Suppressor macrophage treated with lipopolysaccharide for 4 hours (primary cell): ENCODE measurements at regions not wholly inside any gene's neighbourhood (a gene's known extent, or its start where the extent isn't known, plus 50 kb on each side); places are given as distances from the start of the nearest gene placed in this dataset.
"Not testable (repeated sequence)": the region's sequence is repeated elsewhere in the genome, so short reads cannot be mapped to it uniquely, and the experiment has no call there.

Experiments
- DNase-seq: peaks from one replicate; pipeline ENCODE4 v3.0.0-alpha.2; 2020

GRCh38 chr3:82595530-82595929 lies 834.1 kb upstream of the GBE1 start:
- no peak for DNase-seq

GRCh38 chr3:82587174-82587573 lies 825.7 kb upstream of the GBE1 start:
- DNase-seq: no peak

GRCh38 chr3:82586414-82586813 lies 825.0 kb upstream of the GBE1 start:
- no peak for DNase-seq

DNA sequence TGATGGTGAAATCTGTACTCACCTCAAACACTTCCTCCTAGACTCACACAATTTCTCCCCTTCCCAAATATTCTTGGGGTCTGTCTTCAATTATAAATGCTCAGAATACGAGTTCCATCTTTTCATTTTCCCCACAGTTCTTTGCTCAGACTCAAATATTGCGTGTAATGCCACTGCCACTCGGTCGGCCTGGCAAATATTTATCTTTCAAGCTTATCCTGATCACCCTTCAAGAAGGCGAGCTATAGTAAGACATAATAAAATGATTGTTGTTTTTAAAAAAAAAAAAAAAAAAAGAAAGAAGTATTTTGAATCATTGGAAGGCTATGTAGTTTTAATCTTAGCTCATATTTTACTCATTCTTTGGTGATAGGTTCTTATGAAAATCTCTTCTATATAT lies 824.6 kb upstream of the GBE1 start:
- DNase-seq: not testable (repeated sequence)

DNA sequence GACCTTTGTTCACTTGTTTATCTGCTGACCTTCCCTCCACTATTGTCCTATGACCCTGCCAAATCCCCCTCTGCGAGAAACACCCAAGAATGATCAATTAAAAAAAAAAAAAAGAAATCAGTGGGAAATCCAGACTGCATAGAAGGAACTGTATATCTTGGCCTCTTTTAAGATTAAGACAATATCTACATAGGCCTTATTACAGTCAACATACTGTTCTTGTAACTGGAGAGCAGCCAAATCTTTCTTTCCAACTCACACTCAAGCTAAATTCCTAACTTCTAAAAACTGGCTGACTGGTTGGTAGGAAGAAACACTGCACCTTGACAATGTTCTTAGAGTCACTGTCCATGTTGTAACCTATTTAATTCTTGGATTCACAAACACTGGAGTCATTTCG lies 824.1 kb upstream of the GBE1 start:
- DNase-seq: not testable (repeated sequence)

- DNase-seq: not testable (repeated sequence)
Observed at GRCh38 chr3:82584861-82585260, 823.4 kb upstream of the GBE1 start.

- DNase-seq: not testable (repeated sequence)
Observed at GRCh38 chr3:82584415-82584814, 823.0 kb upstream of the GBE1 start.

DNA sequence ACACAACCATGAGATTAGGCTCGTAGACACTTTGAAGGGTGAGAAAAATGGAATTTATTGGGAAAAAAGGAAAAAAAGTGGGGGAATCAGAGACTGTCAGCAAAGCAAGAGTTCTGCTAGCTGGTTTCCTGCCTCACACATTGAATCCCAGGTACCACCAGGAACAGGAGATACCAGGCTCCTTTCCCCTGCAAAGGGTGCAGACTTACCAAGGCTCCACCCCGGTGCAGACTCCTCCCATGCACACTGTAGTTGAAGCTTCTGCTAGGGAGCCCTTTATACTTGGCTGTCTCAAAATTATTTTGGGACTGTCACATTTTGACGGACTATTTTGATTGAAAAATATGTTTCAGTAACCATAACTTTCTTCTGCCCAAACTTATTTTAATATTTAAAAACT lies 819.9 kb upstream of the GBE1 start:
- no peak for DNase-seq

DNA sequence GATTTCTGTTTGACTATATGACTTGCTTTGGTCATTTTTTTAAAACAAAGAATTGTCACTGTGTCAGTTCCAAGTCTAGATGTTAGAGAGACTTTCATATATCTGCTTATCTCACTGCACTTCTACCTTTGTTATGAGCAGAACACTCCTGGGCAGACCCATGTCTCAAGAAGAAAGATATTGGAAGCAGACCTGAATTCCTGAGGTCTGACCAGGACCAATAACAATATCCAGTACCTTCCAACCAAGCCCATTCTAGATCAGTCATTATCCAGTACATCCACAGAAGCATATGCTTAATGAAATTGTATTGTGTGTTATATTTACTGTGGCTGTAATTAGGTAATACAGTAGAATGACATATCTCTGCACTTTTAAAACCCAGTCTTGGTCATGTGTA lies 811.3 kb upstream of the GBE1 start:
- no peak for DNase-seq

DNA sequence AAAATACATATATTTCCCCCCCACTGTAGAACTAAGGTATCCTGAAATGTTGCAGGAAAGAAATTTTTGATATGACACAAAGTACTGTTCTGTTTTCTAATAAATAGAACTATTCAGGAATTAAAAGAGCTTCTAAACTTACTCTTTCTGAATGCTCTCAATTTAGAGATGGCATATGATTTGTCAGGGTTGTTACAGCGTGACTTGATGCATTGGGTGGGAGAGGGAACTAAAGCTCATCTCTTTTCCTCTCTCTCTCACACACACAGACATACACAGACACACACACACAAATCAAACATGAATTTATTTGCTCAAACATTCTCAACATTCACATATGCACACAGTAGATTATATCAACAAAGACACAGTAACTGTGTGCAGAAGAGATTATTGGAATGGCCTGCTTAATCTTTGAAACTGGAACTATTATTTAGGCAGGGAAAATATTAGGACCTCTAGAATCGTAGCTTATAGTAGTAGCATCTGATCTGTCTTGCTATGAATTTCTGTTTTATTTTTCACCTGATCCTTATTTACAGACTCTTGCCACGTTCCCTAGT lies 807.4 kb upstream of the GBE1 start:
- no peak for DNase-seq

DNA sequence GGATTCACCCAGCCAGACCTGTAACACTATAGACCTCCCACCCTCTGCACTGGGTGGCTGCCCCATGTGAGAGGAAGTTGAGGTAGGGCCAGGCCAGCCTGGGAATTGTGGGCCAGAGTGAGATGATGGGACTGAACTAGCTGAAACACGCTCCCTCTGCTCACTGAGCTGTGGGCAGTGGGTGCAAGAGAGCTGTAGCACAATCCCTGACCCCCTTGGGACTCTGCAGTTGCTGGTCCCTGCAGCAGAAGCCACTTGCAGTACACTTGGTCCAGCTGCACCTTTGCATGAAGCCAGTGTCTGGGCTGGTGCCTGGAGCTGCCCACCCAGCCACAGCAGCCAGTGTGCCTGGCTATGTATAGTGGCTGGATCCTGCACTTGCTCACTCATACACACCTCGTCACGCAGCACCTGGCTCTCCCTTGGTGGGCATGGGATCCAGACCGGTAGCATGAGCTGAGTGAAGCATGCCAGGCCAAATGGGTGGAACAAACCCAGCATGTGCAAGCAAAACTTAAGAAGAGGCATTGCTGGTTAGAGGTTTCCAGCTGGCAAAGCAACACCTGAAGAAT lies 805.7 kb upstream of the GBE1 start:
- no peak for DNase-seq

- no peak for DNase-seq
Observed at GRCh38 chr3:82562896-82563295, 801.5 kb upstream of the GBE1 start.

- DNase-seq: no peak
Observed at GRCh38 chr3:82561784-82562183, 800.3 kb upstream of the GBE1 start.

DNA sequence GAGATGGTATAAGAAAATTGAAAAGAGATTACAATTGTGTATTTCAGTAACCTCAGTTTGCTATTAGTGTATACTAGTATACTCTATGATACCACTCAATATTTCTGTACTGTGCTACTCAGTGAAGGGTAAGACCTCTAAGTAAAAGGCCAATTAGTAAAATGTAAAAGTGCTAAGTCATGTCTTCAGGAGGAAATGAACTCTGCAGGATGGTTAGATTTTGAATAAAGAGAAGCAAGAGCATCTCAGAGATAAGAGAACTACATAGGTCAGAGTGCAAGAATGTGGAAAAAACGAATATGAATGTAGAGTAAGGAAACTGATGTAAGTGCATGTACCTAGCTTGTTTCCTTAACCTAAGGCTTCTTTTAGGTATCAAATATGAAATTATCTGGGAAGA lies 796.6 kb upstream of the GBE1 start:
- DNase-seq: no peak

- no peak for DNase-seq
Observed at GRCh38 chr3:82556113-82556512, 794.7 kb upstream of the GBE1 start.

DNA sequence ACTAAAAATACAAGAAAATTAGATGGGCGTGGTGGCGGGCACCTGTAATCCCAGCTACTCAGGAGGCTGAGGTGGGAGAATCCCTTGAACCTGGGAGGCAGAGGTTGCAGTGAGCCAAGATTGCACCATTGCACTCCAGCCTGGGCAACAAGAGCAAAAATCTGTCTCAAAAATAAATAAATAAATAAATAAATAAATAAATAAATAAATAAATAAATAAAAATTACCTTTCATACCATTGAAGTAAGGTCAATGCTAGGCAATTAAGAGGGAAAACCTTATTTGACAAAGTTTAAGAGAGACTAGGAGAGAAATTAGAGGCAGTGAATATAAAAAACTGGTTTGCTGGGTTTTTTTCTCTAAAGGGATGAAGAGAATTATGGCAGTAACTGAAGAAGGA lies 781.1 kb upstream of the GBE1 start:
- DNase-seq: not testable (repeated sequence)

GRCh38 chr3:82521657-82522056 lies 760.2 kb upstream of the GBE1 start:
- no peak for DNase-seq

GRCh38 chr3:82520846-82521245 lies 759.4 kb upstream of the GBE1 start:
- no peak for DNase-seq

GRCh38 chr3:82509951-82510603 lies 748.6 kb upstream of the GBE1 start:
- DNase-seq: no peak

- no peak for DNase-seq
Observed at GRCh38 chr3:82509106-82509842, 747.8 kb upstream of the GBE1 start.

- no peak for DNase-seq
Observed at GRCh38 chr3:82506204-82506603, 744.8 kb upstream of the GBE1 start.

GRCh38 chr3:82505079-82505756 lies 743.8 kb upstream of the GBE1 start:
- DNase-seq: no peak

- DNase-seq: no peak
Observed at GRCh38 chr3:82498186-82498585, 736.7 kb upstream of the GBE1 start.
